Adrenal gland (tissue), 9 donors: ENCODE measurements at regions not wholly inside any gene's neighbourhood (a gene's known extent, or its start where the extent isn't known, plus 50 kb on each side); places are given as distances from the start of the nearest gene placed in this dataset.

Source experiments
- DNase-seq, 7 donors: peaks; one replicate each; pipeline ENCODE4 v3.0.0-alpha.2; 2019 to 2020
- H3K27ac ChIP-seq, 5 donors: fragments of 200-600 bp; sonication (generic) in 4 of 5; 1 replicate in 3 of 5; 2 replicates in 2 of 5; pipeline versions ENCODE4 v1.5.1 to v1.8.0; 2016 to 2020; ENCODE audit warnings: mild to moderate bottlenecking in 1 of 5
- H3K27me3 ChIP-seq: fragments of 200-600 bp; 2 replicates; pipeline ENCODE4 v1.8.0; 2021
- H3K36me3 ChIP-seq, 2 donors: fragments of 200-600 bp; replicated peaks in 1 of 2; 1 replicate in 1 of 2; 2 replicates in 1 of 2; pipeline versions ENCODE4 v1.5.1 to v1.8.0; 2018 to 2022
- H3K4me1 ChIP-seq, 2 donors: fragments of 200-600 bp; replicated peaks in 1 of 2; 1 replicate in 1 of 2; 2 replicates in 1 of 2; pipeline versions ENCODE4 v1.5.1 to v1.8.0; 2018 to 2021
- H3K4me3 ChIP-seq, 4 donors: fragments of 200-600 bp; sonication (generic) in 3 of 4; one replicate each; pipeline ENCODE4 v1.5.1; 2016 to 2018
- H3K9me3 ChIP-seq, 3 donors: fragments of 200-600 bp; sonication (generic) in 1 of 3; replicated peaks in 1 of 3; 1 replicate in 2 of 3; 2 replicates in 1 of 3; pipeline versions ENCODE4 v1.5.1 to v1.8.0; 2016 to 2021
- POLR2A ChIP-seq, 2 donors: fragments of 450-650 bp; IDR thresholded peaks; one replicate each; pipeline ENCODE4 v1.6.1; 2017; ENCODE audit warnings: antibody characterized with exemption in 2 of 2, mild to moderate bottlenecking in 2 of 2, moderate library complexity in 1 of 2
- WGBS, 4 donors: extraction: QIAGEN DNeasy Blood & Tissue Kit in 2 of 4; methylation state at CpG; one replicate each; pipeline versions ENCODE4 v1.1.5 to v1.1.7; 2013 to 2017; 5-methylcytosine and 5-hydroxymethylcytosine counted together
- intact Hi-C, 2 donors: fragments of 100-400 bp; cut with DNase I; formaldehyde crosslinking; loops; one replicate each; pipeline versions ENCODE4 v1.14.1 to v1.15.0; 2022 to 2023
- TF ChIP-seq, protein P1 (sequence below), 6 experiments: fragments of 450-650 bp in 4 of 6; fragments of 200-600 bp in 2 of 6; sonication (generic) in 1 of 6; IDR thresholded peaks; 1 replicate in 5 of 6; 2 replicates in 1 of 6; pipeline versions ENCODE4 v1.5.1 to v1.8.0; 2016 to 2021; ENCODE audit warnings: antibody characterized with exemption in 6 of 6, mild to moderate bottlenecking in 2 of 6, moderate library complexity in 1 of 6
- donor health status: healthy with polysubstance abuse.
- donor health status: Bipolar disorder and iron deficiency.
- donor health status: DM: yes; HTN: yes; CAD: no.
- donor health status: DM: no; HTN: no; CAD: no.
- donor health status: DM: no; HTN: no; CAD: no.

DNA sequence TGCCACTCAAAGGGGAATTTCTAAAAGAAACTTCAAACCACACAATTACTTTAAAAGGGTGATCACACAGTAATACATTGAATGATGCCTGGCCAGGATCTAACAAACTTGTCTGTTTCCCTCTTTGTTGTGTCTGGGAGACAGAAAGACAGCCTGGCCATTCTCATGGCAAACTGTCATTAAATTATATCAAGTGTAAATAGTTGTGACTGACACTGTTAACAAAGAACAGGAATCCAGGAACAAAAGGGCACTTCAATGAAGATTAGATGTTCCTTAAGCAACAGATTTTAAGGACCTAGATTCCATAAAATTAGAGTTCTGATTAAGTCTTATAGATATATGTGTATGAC lies 383.6 kb downstream of the KCNJ2 start:
- Histone ChIP-seq H3K9me3 (no peaks in the 10 kb centered on the region), H3K36me3 (no peaks in the 10 kb centered on the region), H3K27ac (no peak overlapping the region), H3K4me3 (no peak overlapping the region), H3K27me3 (no peaks in the 10 kb centered on the region), H3K4me1 (no peaks in the 10 kb centered on the region)
- no peak for DNase-seq
- intact Hi-C loops: loop anchor here in 1 of 2 donors (5.0 kb wide), 2 partner anchors 981 to 1031 kb away; no protein-coding TSS in a partner anchor
- TF ChIP-seq, protein P1, sequence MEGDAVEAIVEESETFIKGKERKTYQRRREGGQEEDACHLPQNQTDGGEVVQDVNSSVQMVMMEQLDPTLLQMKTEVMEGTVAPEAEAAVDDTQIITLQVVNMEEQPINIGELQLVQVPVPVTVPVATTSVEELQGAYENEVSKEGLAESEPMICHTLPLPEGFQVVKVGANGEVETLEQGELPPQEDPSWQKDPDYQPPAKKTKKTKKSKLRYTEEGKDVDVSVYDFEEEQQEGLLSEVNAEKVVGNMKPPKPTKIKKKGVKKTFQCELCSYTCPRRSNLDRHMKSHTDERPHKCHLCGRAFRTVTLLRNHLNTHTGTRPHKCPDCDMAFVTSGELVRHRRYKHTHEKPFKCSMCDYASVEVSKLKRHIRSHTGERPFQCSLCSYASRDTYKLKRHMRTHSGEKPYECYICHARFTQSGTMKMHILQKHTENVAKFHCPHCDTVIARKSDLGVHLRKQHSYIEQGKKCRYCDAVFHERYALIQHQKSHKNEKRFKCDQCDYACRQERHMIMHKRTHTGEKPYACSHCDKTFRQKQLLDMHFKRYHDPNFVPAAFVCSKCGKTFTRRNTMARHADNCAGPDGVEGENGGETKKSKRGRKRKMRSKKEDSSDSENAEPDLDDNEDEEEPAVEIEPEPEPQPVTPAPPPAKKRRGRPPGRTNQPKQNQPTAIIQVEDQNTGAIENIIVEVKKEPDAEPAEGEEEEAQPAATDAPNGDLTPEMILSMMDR (IDR thresholded peaks at IDR 0.05): no peak
- no peak for TF ChIP-seq POLR2A (IDR thresholded peaks at IDR 0.05)

DNA sequence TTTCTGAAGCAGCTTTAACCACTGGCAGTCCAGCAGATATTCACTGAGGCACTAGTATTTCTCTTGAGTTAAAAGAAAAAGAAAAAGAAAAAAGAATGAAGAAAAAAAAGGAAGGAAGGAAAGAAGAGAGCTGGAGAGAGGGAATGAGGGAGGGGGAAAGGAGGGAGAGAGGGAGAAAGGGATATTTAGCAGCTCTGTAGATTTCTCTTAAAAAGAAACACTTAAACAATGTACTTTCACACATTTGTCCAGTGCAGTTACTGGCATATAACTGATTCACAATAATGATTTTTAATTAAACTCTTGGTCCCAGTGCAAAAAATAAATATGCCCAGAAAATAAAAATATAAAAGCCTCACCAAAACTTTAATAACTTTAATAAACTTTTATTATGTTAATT lies 386.4 kb downstream of the KCNJ2 start:
- Histone ChIP-seq H3K9me3 (no peaks in the 10 kb centered on the region), H3K27me3 (no peaks in the 10 kb centered on the region), H3K27ac (no peak overlapping the region), H3K4me3 (no peak overlapping the region), H3K4me1 (no peaks in the 10 kb centered on the region), H3K36me3 (no peaks in the 10 kb centered on the region)
- no peak for TF ChIP-seq POLR2A (IDR thresholded peaks at IDR 0.05)
- TF ChIP-seq, protein P1 (IDR thresholded peaks at IDR 0.05): no peak
- intact Hi-C loops: no loop called here
- no peak for DNase-seq

DNA sequence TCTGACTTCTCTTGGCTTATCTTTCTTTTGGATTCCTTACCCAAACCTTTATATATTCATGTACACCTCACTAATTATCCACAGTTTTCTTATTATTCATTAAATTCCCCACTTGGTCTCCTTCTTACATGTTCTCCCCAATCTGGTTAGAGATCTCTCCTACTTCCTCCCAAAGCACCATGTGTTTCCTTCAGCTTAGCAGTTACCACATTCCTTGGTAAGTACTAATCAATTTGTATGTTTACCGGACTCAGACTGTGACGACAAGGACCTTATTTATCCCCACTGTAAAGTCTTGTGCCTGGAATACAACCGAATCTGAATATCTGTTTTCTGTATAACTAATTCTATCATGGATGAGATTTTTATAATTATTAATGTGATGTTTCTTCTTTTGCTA lies 389.5 kb downstream of the KCNJ2 start:
- DNase-seq: no peak
- H3K4me1 ChIP-seq: no peaks in the 10 kb centered on the region
- H3K27me3 ChIP-seq: no peaks in the 10 kb centered on the region
- WGBS, 4 donors: 65 to 68% (median 66%) methylated on average over 3 of the region's 3 CpGs
- H3K9me3 ChIP-seq: no peaks in the 10 kb centered on the region
- TF ChIP-seq, protein P1 (IDR thresholded peaks at IDR 0.05): no peak
- TF ChIP-seq POLR2A (IDR thresholded peaks at IDR 0.05): no peak
- no peaks in the 10 kb centered on the region for H3K36me3 ChIP-seq
- H3K4me3 ChIP-seq: no peak overlapping the region
- no peak overlapping the region for H3K27ac ChIP-seq
- intact Hi-C loops: no loop called here

DNA sequence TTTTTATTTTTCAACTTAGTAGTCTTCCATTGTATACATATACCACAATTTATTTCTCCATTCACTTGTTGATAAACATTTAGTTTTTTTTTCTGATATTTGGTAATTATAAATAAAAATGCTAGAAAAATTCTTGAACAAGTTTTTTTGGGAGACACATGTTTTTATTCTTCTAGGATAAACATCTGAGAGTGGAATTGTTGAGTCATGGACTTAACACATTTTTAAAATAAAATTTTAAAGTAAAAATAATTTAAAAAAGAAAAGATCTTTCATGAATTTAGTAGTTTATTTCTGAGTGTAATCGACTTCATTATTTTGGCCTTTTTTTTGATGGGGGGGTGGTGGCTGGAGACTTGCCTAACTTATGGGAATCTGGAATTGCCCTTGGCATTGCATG lies 391.1 kb downstream of the KCNJ2 start:
- no peak for DNase-seq
- TF ChIP-seq, protein P1 (IDR thresholded peaks at IDR 0.05): no peak
- no peak for TF ChIP-seq POLR2A (IDR thresholded peaks at IDR 0.05)
- H3K9me3 ChIP-seq: no peaks in the 10 kb centered on the region
- intact Hi-C loops: no loop called here
- no peaks in the 10 kb centered on the region for H3K27me3 ChIP-seq
- WGBS, 4 donors: 67 to 93% (median 84%) methylated on average over 1 of the region's 1 CpG
- H3K4me3 ChIP-seq: no peak overlapping the region
- H3K27ac ChIP-seq: no peak overlapping the region
- no peaks in the 10 kb centered on the region for H3K4me1 ChIP-seq
- H3K36me3 ChIP-seq: no peaks in the 10 kb centered on the region
